Hematopoietic multipotent progenitor cell (in vitro differentiated cells): ENCODE measurements at regions not wholly inside any gene's neighbourhood (a gene's known extent, or its start where the extent isn't known, plus 50 kb on each side); places are given as distances from the start of the nearest gene placed in this dataset.

Experiments
- DNase-seq, 3 donors: peaks; one replicate each; pipeline ENCODE4 v3.0.0-alpha.2; 2011 to 2015; ENCODE audit warnings: low read depth in 2 of 3, low spot score in 2 of 3

GRCh38 chr10:89097226-89097625 lies 106.6 kb downstream of the FAS start:
- DNase-seq: no peak

- no peak for DNase-seq
Observed at GRCh38 chr10:89095701-89096391, 105.2 kb downstream of the FAS start.

GRCh38 chr10:89093728-89094127 lies 103.1 kb downstream of the FAS start:
- no peak for DNase-seq

- DNase-seq: no peak
Observed at GRCh38 chr10:89092981-89093380, 102.4 kb downstream of the FAS start.

GRCh38 chr10:89092439-89092838 lies 101.8 kb downstream of the FAS start:
- no peak for DNase-seq

- DNase-seq: no peak
Observed at GRCh38 chr10:89091496-89091895, 100.9 kb downstream of the FAS start.

- peak in 1 of 3 donors; percentile 36 for DNase-seq
Observed at GRCh38 chr10:89090756-89091445, 100.3 kb downstream of the FAS start.

GRCh38 chr10:89086801-89087521 lies 96.4 kb downstream of the FAS start:
- DNase-seq: peak in 1 of 3 donors; percentile 9

- DNase-seq: no peak
Observed at GRCh38 chr10:89085153-89085552, 94.6 kb downstream of the FAS start.

GRCh38 chr10:89082086-89082485 lies 91.5 kb downstream of the FAS start:
- no peak for DNase-seq

- DNase-seq: no peak
Observed at GRCh38 chr10:89080660-89081059, 90.1 kb downstream of the FAS start.

- DNase-seq: no peak
Observed at GRCh38 chr10:89079961-89080360, 89.4 kb downstream of the FAS start.

GRCh38 chr10:89078724-89079672 lies 88.4 kb downstream of the FAS start:
- DNase-seq: no peak

- DNase-seq: no peak
Observed at GRCh38 chr10:89076120-89076519, 85.5 kb downstream of the FAS start.

- no peak for DNase-seq
Observed at GRCh38 chr10:89075631-89076030, 85.0 kb downstream of the FAS start.

GRCh38 chr10:89074120-89074519 lies 83.5 kb downstream of the FAS start:
- no peak for DNase-seq

- no peak for DNase-seq
Observed at GRCh38 chr10:89073719-89074118, 83.1 kb downstream of the FAS start.

- no peak for DNase-seq
Observed at GRCh38 chr10:89069589-89069988, 79.0 kb downstream of the FAS start.
